ENCODE measurements at regions not wholly inside any gene's neighbourhood (a gene's known extent, or its start where the extent isn't known, plus 50 kb on each side); places are given as distances from the start of the nearest gene placed in this dataset.

GRCh38 chr2:14479486-14479885 is 153.0 kb upstream of the LRATD1 start:
- Histone ChIP-seq H3K27ac (replicated peaks) (no peak overlapping the region), H3K27me3 (ENCODE audit: low read depth) (no peaks in the 10 kb centered on the region), H3K36me3 (no peaks in the 10 kb centered on the region), H3K4me3 (no peak overlapping the region), H3K9me3 (replicated peaks) (peaks cover 6% of the 10 kb centered on the region), H3K4me1 (no peaks in the 10 kb centered on the region)
- intact Hi-C loops (cut with micrococcal nuclease): no loop called here
- no peak for DNase-seq
- no peak for TF ChIP-seq CTCF (IDR thresholded peaks at IDR 0.05; ENCODE audit: borderline replicate concordance)

- intact Hi-C loops (cut with micrococcal nuclease): no loop called here
- H3K4me3 ChIP-seq: no peak overlapping the region
- no peaks in the 10 kb centered on the region for H3K4me1 ChIP-seq
- DNase-seq: no peak
- TF ChIP-seq CTCF (IDR thresholded peaks at IDR 0.05; ENCODE audit: borderline replicate concordance): no peak
- H3K27ac ChIP-seq (replicated peaks): no peak overlapping the region
- no peaks in the 10 kb centered on the region for H3K36me3 ChIP-seq
- H3K9me3 ChIP-seq (replicated peaks): peaks cover 7% of the 10 kb centered on the region
- no peaks in the 10 kb centered on the region for H3K27me3 ChIP-seq (ENCODE audit: low read depth)
Measured at GRCh38 chr2:14480120-14480519, 152.4 kb upstream of the LRATD1 start.

GRCh38 chr2:14480906-14481305 is 151.6 kb upstream of the LRATD1 start:
- H3K27ac ChIP-seq (replicated peaks): no peak overlapping the region
- H3K36me3 ChIP-seq: no peaks in the 10 kb centered on the region
- H3K9me3 ChIP-seq (replicated peaks): peaks cover 15% of the 10 kb centered on the region
- H3K27me3 ChIP-seq (ENCODE audit: low read depth): no peaks in the 10 kb centered on the region
- no peak for TF ChIP-seq CTCF (IDR thresholded peaks at IDR 0.05; ENCODE audit: borderline replicate concordance)
- intact Hi-C loops (cut with micrococcal nuclease): no loop called here
- no peak for DNase-seq
- no peak overlapping the region for H3K4me3 ChIP-seq
- H3K4me1 ChIP-seq: no peaks in the 10 kb centered on the region

- no peak for TF ChIP-seq CTCF (IDR thresholded peaks at IDR 0.05; ENCODE audit: borderline replicate concordance)
- DNase-seq: no peak
- no peak overlapping the region for H3K4me3 ChIP-seq
- H3K9me3 ChIP-seq (replicated peaks): peaks cover 3% of the 10 kb centered on the region
- no peaks in the 10 kb centered on the region for H3K27me3 ChIP-seq (ENCODE audit: low read depth)
- no peaks in the 10 kb centered on the region for H3K4me1 ChIP-seq
- no peak overlapping the region for H3K27ac ChIP-seq (replicated peaks)
- intact Hi-C loops (cut with micrococcal nuclease): no loop called here
- no peaks in the 10 kb centered on the region for H3K36me3 ChIP-seq
Measured at GRCh38 chr2:14492920-14493503, 139.5 kb upstream of the LRATD1 start.

- no peak for TF ChIP-seq CTCF (IDR thresholded peaks at IDR 0.05; ENCODE audit: borderline replicate concordance)
- Histone ChIP-seq H3K36me3 (no peaks in the 10 kb centered on the region), H3K27me3 (ENCODE audit: low read depth) (no peaks in the 10 kb centered on the region)
Measured at GRCh38 chr2:14494759-14495158, 137.8 kb upstream of the LRATD1 start.

More at GRCh38 chr2:14494759-14495158, 137.8 kb upstream of the LRATD1 start:
- Histone ChIP-seq H3K9me3 (replicated peaks) (peaks cover 3% of the 10 kb centered on the region), H3K27ac (replicated peaks) (no peak overlapping the region), H3K4me3 (no peak overlapping the region), H3K4me1 (no peaks in the 10 kb centered on the region)
- DNase-seq: no peak
- intact Hi-C loops (cut with micrococcal nuclease): no loop called here

Measured in left ventricle myocardium inferior (tissue), 1 donor.